ENCODE measurements at regions not wholly inside any gene's neighbourhood (a gene's known extent, or its start where the extent isn't known, plus 50 kb on each side); places are given as distances from the start of the nearest gene placed in this dataset.

DNA sequence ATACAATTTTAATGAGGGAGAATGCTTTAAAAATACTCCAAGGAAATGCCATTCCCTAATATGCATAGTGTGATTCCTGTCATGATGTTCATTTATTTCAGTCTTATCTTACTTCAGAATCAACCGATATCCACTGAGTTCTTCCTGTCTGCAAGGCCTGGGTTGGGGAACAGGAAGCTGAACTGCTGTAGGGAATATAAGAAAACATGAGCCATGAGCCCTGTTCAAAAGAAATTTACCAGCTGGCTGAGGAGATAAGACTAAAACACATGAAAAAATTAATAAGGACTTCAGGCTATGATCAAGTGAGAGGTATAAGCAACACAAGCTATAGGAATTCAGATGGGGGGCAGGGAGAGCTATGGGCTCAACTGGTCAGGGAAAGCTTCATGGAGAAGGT, 184.7 kb downstream of the PLPP4 start:
- TF ChIP-seq, protein P1, sequence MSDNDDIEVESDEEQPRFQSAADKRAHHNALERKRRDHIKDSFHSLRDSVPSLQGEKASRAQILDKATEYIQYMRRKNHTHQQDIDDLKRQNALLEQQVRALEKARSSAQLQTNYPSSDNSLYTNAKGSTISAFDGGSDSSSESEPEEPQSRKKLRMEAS (IDR thresholded peaks at IDR 0.05; ENCODE audit: low read depth, low read length), result no peak
- TF ChIP-seq, protein P2, sequence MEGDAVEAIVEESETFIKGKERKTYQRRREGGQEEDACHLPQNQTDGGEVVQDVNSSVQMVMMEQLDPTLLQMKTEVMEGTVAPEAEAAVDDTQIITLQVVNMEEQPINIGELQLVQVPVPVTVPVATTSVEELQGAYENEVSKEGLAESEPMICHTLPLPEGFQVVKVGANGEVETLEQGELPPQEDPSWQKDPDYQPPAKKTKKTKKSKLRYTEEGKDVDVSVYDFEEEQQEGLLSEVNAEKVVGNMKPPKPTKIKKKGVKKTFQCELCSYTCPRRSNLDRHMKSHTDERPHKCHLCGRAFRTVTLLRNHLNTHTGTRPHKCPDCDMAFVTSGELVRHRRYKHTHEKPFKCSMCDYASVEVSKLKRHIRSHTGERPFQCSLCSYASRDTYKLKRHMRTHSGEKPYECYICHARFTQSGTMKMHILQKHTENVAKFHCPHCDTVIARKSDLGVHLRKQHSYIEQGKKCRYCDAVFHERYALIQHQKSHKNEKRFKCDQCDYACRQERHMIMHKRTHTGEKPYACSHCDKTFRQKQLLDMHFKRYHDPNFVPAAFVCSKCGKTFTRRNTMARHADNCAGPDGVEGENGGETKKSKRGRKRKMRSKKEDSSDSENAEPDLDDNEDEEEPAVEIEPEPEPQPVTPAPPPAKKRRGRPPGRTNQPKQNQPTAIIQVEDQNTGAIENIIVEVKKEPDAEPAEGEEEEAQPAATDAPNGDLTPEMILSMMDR (IDR thresholded peaks at IDR 0.05; ENCODE audit: low read depth, low read length), result no peak
- no peak for TF ChIP-seq MYC (IDR thresholded peaks at IDR 0.05; ENCODE audit: low read depth, low read length)
- no peak for TF ChIP-seq POLR2A (IDR thresholded peaks at IDR 0.05; ENCODE audit: extremely low read depth, insufficient read length)
- no peak overlapping the region for H3K4me3 ChIP-seq (ENCODE audit: low read depth, low read length)
- no peak for DNase-seq (ENCODE audit: low read depth)

DNA sequence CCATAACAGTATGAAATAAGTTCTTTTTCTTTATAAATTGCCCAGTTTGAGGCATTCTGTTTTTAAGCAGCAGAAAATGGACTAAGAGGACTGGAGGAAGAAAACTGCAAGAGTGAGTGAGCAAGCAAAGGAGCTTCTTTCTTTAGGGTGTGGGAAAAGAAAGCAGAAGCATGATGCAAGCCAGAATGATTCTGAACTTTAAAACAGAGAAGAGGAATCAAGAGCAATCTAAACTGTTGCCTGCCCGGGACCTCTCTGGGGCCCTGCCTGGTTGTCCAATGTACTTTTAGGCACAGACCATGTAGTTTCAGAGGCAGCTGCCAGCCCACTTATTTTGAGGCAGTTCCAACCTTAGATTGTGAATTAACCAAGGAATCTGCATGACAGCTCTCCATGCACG, 186.3 kb downstream of the PLPP4 start:
- H3K4me3 ChIP-seq (ENCODE audit: low read depth, low read length), result no peak overlapping the region
- TF ChIP-seq POLR2A (IDR thresholded peaks at IDR 0.05; ENCODE audit: extremely low read depth, insufficient read length) (no peak), MYC (IDR thresholded peaks at IDR 0.05; ENCODE audit: low read depth, low read length) (no peak)
- TF ChIP-seq, protein P1 (IDR thresholded peaks at IDR 0.05; ENCODE audit: low read depth, low read length), result no peak
- TF ChIP-seq, protein P2 (IDR thresholded peaks at IDR 0.05; ENCODE audit: low read depth, low read length), result no peak
- no peak for DNase-seq (ENCODE audit: low read depth)

DNA sequence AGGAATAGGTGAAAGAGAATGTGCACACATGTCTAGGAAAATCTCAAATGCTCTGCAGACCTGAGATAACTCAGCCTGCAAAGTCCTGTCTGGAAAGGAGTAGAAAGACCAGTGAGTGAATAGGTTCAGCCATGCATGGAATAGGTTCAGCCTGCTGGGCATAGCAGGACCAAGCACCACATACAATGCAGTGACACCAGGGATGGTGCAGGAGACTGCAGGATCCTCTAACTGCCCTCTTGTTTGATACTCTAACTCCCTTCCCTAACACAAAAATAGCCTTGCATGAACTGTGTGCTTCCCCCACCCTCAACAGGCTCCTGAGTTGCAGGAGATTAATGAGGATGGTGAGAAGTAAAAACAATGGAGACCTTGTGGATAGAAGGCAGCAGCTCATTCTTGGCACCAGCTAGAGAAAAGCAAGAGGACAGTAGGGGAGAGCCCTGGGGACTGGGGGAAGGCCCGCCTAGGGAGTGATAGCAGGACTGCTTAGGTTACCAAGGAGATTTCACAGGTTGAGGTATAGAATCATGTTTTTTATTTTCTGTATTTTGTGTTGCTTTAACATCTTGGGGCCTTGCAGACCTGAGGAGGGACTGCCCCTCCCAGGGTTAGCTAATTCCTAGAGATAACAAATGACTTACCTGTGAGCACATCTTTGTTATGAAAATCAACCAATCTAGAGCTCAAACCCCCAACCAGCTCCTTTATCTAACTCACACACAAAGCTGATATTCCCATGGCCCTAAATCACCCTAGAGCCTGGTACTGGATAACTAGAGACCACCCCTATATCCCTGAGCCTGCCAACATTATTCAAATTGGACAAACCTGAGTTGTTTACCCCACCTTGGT, 187.8 kb downstream of the PLPP4 start:
- TF ChIP-seq POLR2A (IDR thresholded peaks at IDR 0.05; ENCODE audit: extremely low read depth, insufficient read length) (no peak), MYC (IDR thresholded peaks at IDR 0.05; ENCODE audit: low read depth, low read length) (no peak)
- TF ChIP-seq, protein P2 (IDR thresholded peaks at IDR 0.05; ENCODE audit: low read depth, low read length), result no peak
- H3K4me3 ChIP-seq (ENCODE audit: low read depth, low read length), result no peak overlapping the region
- no peak for DNase-seq (ENCODE audit: low read depth)

DNA sequence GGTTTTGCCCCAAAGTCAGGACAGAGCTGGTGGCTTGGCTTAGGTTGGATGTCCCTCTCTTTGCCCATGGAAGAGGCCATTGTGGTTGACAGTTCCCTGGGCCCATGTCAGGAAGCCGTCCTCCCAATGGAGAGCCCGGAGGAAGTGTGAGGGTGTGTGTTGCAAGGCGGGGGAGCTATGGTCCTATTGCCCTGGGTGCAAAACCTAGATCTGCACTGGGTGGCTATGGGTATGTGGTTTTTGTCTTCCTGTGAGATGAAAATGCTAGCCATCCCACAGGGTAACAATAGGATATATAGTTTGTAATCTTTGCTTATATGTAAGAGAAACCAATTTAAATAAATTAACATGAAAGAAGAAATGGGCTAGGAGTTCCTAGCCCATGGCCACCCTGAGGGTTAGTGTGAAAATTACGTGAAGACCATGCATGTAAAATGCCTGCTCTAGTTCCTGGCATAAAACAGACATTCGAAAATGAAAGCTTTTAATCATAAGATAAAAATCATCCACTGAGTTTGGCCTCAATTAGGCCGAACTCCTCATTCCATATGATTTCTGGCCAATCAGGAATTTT, 189.2 kb downstream of the PLPP4 start:
- TF ChIP-seq, protein P1 (IDR thresholded peaks at IDR 0.05; ENCODE audit: low read depth, low read length), result no peak
- TF ChIP-seq, protein P2 (IDR thresholded peaks at IDR 0.05; ENCODE audit: low read depth, low read length), result no peak
- no peak for DNase-seq (ENCODE audit: low read depth)

DNA sequence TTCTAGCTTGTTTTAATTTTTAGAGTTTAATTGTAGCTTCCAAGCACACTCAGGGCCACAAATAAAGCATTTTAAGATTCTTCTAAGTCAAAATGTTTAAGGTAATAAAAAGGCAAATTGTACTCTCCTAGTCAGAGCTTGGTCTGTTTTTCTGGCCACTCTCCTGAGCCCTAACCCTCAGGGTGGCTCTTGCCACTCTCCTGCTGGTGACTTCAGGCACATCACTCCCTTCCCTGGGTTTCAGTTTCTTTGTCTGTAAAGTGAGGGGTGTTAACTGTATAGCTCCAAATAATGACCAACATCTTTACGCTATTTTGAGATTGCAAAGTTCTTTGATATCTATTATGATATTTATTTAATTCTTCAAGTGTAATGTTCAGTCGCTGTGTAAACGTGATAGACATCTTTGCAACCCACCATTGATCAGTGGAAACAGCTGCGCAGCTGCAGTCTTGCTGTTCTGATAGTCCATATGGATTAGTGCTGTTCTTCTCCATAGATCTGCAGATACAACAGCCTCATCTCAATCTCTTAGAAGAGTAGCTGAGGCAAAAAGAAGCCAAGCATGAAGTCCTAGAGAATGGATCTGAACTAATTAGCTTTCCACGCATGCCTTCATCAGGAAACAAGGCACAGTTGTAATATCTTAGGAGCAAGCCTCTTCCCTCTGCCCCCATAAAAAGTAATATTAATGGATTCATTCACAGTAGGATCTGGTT, 189.9 kb downstream of the PLPP4 start:
- TF ChIP-seq, protein P1 (IDR thresholded peaks at IDR 0.05; ENCODE audit: low read depth, low read length), result no peak
- TF ChIP-seq, protein P2 (IDR thresholded peaks at IDR 0.05; ENCODE audit: low read depth, low read length), result no peak
- TF ChIP-seq POLR2A (IDR thresholded peaks at IDR 0.05; ENCODE audit: extremely low read depth, insufficient read length) (no peak), MYC (IDR thresholded peaks at IDR 0.05; ENCODE audit: low read depth, low read length) (no peak)
- DNase-seq (ENCODE audit: low read depth), result no peak
- no peak overlapping the region for H3K4me3 ChIP-seq (ENCODE audit: low read depth, low read length)

More for the DNA sequence above, 189.2 kb downstream of the PLPP4 start:
- H3K4me3 ChIP-seq (ENCODE audit: low read depth, low read length), result no peak overlapping the region
